ENCODE measurements at regions not wholly inside any gene's neighbourhood (a gene's known extent, or its start where the extent isn't known, plus 50 kb on each side); places are given as distances from the start of the nearest gene placed in this dataset.

DNA sequence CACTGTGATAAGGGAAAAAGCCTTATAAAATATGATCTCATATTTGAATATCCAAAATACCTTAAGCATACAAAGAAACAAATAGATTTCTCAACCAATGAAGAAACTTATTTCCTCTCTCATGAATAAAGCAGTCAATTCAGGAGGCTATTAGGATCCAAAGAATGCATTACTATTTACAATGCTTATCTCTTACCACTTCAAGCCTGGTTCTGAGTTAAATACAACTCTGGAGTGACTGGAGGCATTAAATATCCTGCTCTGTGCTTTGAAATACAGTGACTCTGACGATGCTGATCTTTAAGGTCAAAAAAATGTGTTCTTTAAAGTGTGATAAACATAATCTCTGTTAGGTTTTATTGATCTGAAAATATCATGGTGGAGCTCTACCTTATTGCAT lies 493.2 kb downstream of the ZWINT start:
- no peak overlapping the region for H3K27ac ChIP-seq
- TF ChIP-seq CTCF (conservative IDR thresholded peaks at IDR 0.05) (no peak), ZFX (IDR thresholded peaks at IDR 0.05) (no peak)

DNA sequence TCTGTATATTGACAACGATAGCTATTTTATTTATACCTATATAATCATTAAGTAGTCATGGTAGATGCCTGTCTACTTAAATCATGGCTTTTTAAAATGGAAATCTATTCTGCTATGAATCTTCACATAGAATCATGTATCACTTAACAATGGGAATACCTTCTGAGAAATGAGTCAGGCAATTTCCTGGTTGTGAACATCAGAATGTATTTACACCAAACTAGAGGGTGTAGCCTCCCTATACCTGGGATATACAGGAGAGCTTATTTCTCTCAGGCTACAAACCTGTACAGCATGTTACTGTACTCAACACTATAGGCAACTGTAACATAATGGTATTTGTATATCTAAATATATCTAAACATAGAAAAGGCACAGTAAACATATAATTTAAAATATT lies 502.3 kb downstream of the ZWINT start:
- no peak overlapping the region for H3K27ac ChIP-seq
- TF ChIP-seq CTCF (conservative IDR thresholded peaks at IDR 0.05) (no peak), ZFX (IDR thresholded peaks at IDR 0.05) (no peak)

GRCh38 chr10:55852900-55853299 lies 508.2 kb downstream of the ZWINT start:
- H3K27ac ChIP-seq: no peak overlapping the region
- TF ChIP-seq ZFX (IDR thresholded peaks at IDR 0.05): no peak
- TF ChIP-seq CTCF (conservative IDR thresholded peaks at IDR 0.05): no peak

GRCh38 chr10:55837273-55837672 lies 523.8 kb downstream of the ZWINT start:
- H3K27ac ChIP-seq: no peak overlapping the region
- TF ChIP-seq ZFX (IDR thresholded peaks at IDR 0.05) (no peak), CTCF (conservative IDR thresholded peaks at IDR 0.05) (no peak)

DNA sequence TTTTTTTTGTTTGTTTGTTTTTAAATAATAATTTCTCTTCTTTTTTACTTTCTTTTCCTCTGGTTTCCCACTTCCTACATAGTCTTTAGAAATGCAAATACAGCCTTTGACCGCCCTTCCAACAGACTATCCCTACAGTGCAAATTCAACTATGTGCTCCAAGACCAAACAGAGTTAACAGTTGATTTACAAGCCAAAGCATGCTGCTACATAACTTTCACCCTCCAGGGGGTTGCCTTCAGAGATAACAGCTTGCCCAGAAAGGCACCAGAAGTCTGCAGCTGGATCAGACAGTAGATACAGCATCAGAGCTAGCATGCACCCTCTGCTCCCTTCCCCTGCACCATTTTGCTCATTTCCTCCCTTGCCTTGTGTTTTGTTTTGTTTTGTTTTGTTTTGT lies 539.0 kb downstream of the ZWINT start:
- TF ChIP-seq CTCF (conservative IDR thresholded peaks at IDR 0.05) (no peak), ZFX (IDR thresholded peaks at IDR 0.05) (no peak)
- H3K27ac ChIP-seq: no peak overlapping the region

DNA sequence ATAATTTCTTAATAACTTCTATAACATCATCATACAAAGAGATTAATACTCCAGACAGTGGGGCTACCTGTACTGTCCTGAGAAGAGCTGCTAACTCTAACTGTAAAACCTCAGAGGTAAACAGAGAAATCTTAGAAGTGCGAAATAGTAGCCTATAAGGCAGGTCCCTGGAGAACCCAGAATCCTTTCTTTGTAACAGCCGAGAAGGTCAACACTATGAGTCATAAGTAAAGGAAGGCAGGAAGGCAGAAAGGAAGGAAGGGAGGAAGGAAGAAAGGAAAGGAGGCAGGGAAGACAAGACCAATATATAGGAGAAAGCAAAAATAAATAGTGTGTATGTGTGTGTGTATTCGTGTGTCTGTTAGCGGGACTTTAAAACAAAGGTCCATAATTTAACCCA lies 540.6 kb downstream of the ZWINT start:
- H3K27ac ChIP-seq: no peak overlapping the region
- TF ChIP-seq ZFX (IDR thresholded peaks at IDR 0.05): no peak
- no peak for TF ChIP-seq CTCF (conservative IDR thresholded peaks at IDR 0.05)

GRCh38 chr10:55820071-55820470 lies 541.0 kb downstream of the ZWINT start:
- H3K27ac ChIP-seq: no peak overlapping the region
- no peak for TF ChIP-seq CTCF (conservative IDR thresholded peaks at IDR 0.05)

Data from C4-2B (cell line).